Neuronal stem cell (in vitro differentiated cells): ENCODE measurements at regions not wholly inside any gene's neighbourhood (a gene's known extent, or its start where the extent isn't known, plus 50 kb on each side); places are given as distances from the start of the nearest gene placed in this dataset.

Experiments
- DNase-seq: peaks from one replicate; pipeline ENCODE4 v3.0.0-alpha.2; 2013; ENCODE audit warnings: low spot score
- H2AFZ ChIP-seq: one replicate; pipeline ENCODE4 v1.6.1; 2013; ENCODE audit warnings: mild to moderate bottlenecking, low read length, inconsistent platforms
- H2AK5ac ChIP-seq: 2 replicates; pipeline ENCODE4 v1.6.1; 2013; ENCODE audit warnings: low read depth, mild to moderate bottlenecking, inconsistent platforms, low read length, moderate library complexity, mixed read lengths
- H2BK120ac ChIP-seq: 2 replicates; pipeline ENCODE4 v1.6.1; 2013; ENCODE audit warnings: low read depth, mild to moderate bottlenecking, inconsistent platforms, low read length, moderate library complexity, mixed read lengths
- H2BK12ac ChIP-seq: one replicate; pipeline ENCODE4 v1.6.1; 2013; ENCODE audit warnings: low read length, inconsistent platforms
- H2BK15ac ChIP-seq: 2 replicates; pipeline ENCODE4 v1.6.1; 2013; ENCODE audit warnings: mild to moderate bottlenecking, low read length, inconsistent platforms, mixed read lengths
- H2BK5ac ChIP-seq: one replicate; pipeline ENCODE4 v1.6.1; 2013; ENCODE audit warnings: inconsistent platforms, mild to moderate bottlenecking, low read length, moderate library complexity
- H3K14ac ChIP-seq: one replicate; pipeline ENCODE4 v1.6.1; 2013; ENCODE audit warnings: low read length, inconsistent platforms
- H3K18ac ChIP-seq: 2 replicates; pipeline ENCODE4 v1.6.1; 2013; ENCODE audit warnings: low read length, inconsistent platforms
- H3K23ac ChIP-seq: 2 replicates; pipeline ENCODE4 v1.6.1; 2013; ENCODE audit warnings: low read depth, mild to moderate bottlenecking, mixed read lengths, low read length, inconsistent platforms; ENCODE audit not compliant: poor library complexity
- H3K27ac ChIP-seq: replicated peaks from 3 replicates; pipeline ENCODE4 v1.5.1; 2013; ENCODE audit warnings: low read length, inconsistent platforms
- H3K27me3 ChIP-seq, 3 experiments: 2 replicates each; pipeline ENCODE4 v1.6.1; 2013; ENCODE audit warnings: low read length in 3 of 3, mild to moderate bottlenecking in 2 of 3, inconsistent platforms in 1 of 3, low read depth in 1 of 3, mixed read lengths in 1 of 3, moderate library complexity in 1 of 3; ENCODE audit not compliant: control insufficient read depth in 3 of 3, insufficient read depth in 3 of 3
- H3K36me3 ChIP-seq, 2 donors: replicated peaks in 1 of 2; 2 replicates each; pipeline ENCODE4 v1.6.1; 2013; ENCODE audit warnings: low read length in 2 of 2; ENCODE audit not compliant: control insufficient read depth in 2 of 2, insufficient read depth in 2 of 2
- H3K4ac ChIP-seq: 2 replicates; pipeline ENCODE4 v1.6.1; 2013; ENCODE audit warnings: inconsistent platforms, mild to moderate bottlenecking, low read length, moderate library complexity
- H3K4me1 ChIP-seq, 2 donors: 1 replicate in 1 of 2; 2 replicates in 1 of 2; pipeline ENCODE4 v1.6.1; 2013; ENCODE audit warnings: low read length in 2 of 2, low read depth in 1 of 2; ENCODE audit not compliant: control insufficient read depth in 2 of 2, insufficient read depth in 1 of 2
- H3K4me2 ChIP-seq: one replicate; pipeline ENCODE4 v1.6.1; 2013; ENCODE audit warnings: mild to moderate bottlenecking, low read length, inconsistent platforms; ENCODE audit not compliant: insufficient read depth, poor library complexity, severe bottlenecking
- H3K4me3 ChIP-seq, 2 donors: 2 replicates each; pipeline ENCODE4 v1.5.1; 2013; ENCODE audit warnings: low read length in 2 of 2, mild to moderate bottlenecking in 2 of 2, inconsistent platforms in 1 of 2, moderate library complexity in 1 of 2
- H3K79me1 ChIP-seq: one replicate; pipeline ENCODE4 v1.6.1; 2013; ENCODE audit warnings: low read depth, mild to moderate bottlenecking, inconsistent platforms, low read length, moderate library complexity
- H3K9ac ChIP-seq: one replicate; pipeline ENCODE4 v1.6.1; 2013; ENCODE audit warnings: mild to moderate bottlenecking, low read depth, low read length, inconsistent platforms; ENCODE audit not compliant: poor library complexity
- H3K9me3 ChIP-seq, 2 donors: replicated peaks in 1 of 2; 2 replicates each; pipeline versions ENCODE3 to v1.6.1; 2013; ENCODE audit warnings: low read length in 2 of 2, mild to moderate bottlenecking in 2 of 2, inconsistent platforms in 1 of 2, low read depth in 1 of 2, mixed read lengths in 1 of 2, moderate library complexity in 1 of 2; ENCODE audit not compliant: control insufficient read depth in 2 of 2, insufficient read depth in 1 of 2
- H4K8ac ChIP-seq: one replicate; pipeline ENCODE4 v1.6.1; 2013; ENCODE audit warnings: low read depth, mild to moderate bottlenecking, inconsistent platforms, low read length, moderate library complexity
- H4K91ac ChIP-seq: one replicate; pipeline ENCODE4 v1.6.1; 2013; ENCODE audit warnings: low read length, low read depth, mild to moderate bottlenecking, inconsistent platforms; ENCODE audit not compliant: poor library complexity
- WGBS, 2 donors: extraction: QIAGEN DNeasy Blood & Tissue Kit; methylation state at CpG; one replicate each; pipeline ENCODE4 v1.1.7; 2013; ENCODE audit warnings: missing lambda C conversion rate in 2 of 2, mixed read lengths in 1 of 2; ENCODE audit not compliant: insufficient read length in 2 of 2, insufficient replicate concordance in 1 of 2; ENCODE audit errors: extremely low coverage in 2 of 2; 5-methylcytosine and 5-hydroxymethylcytosine counted together

DNA sequence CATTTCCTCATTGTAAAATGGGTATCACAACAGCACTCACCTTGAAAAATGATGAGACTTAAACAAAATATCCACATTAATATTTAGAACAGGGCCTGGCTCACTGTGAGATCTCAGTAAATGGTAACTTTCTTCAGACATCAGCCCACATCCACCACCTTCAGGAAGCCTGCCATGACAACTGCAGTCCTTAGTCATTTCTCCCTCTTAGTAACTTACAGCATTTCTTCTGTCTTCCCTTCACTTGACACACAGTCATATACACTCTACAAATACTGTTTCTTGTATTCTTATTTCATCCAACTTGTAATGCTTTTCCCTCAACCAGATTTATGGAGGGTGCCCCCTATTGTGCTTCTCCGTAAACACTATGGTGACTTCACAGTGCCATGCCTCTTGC is 263.0 kb downstream of the ZNF516 start:
- H2BK120ac ChIP-seq: no peak overlapping the region
- no peaks in the 10 kb centered on the region for H3K79me1 ChIP-seq
- H3K23ac ChIP-seq: no peak overlapping the region
- H3K27me3 ChIP-seq: no peaks in the 10 kb centered on the region
- no peak overlapping the region for H2BK5ac ChIP-seq
- no peak overlapping the region for H3K27ac ChIP-seq
- H4K91ac ChIP-seq: no peak overlapping the region
- H3K4me2 ChIP-seq: no peak overlapping the region
- H2BK12ac ChIP-seq: no peak overlapping the region
- H2AFZ ChIP-seq: no peak overlapping the region
- no peak overlapping the region for H3K14ac ChIP-seq
- no CpG with 5 or more reads among the region's 1 CpG for WGBS, 2 donors
- H2AK5ac ChIP-seq: no peak overlapping the region
- no peak overlapping the region for H3K4me3 ChIP-seq
- no peak overlapping the region for H3K4ac ChIP-seq
- H3K18ac ChIP-seq: no peak overlapping the region
- no peak overlapping the region for H2BK15ac ChIP-seq
- DNase-seq: no peak
- H3K9ac ChIP-seq: no peak overlapping the region
- H3K9me3 ChIP-seq: no peaks in the 10 kb centered on the region
- peaks cover 0 to 2% of the 10 kb centered on the region in 2 donors for H3K4me1 ChIP-seq
- no peaks in the 10 kb centered on the region for H3K36me3 ChIP-seq
- no peak overlapping the region for H4K8ac ChIP-seq

DNA sequence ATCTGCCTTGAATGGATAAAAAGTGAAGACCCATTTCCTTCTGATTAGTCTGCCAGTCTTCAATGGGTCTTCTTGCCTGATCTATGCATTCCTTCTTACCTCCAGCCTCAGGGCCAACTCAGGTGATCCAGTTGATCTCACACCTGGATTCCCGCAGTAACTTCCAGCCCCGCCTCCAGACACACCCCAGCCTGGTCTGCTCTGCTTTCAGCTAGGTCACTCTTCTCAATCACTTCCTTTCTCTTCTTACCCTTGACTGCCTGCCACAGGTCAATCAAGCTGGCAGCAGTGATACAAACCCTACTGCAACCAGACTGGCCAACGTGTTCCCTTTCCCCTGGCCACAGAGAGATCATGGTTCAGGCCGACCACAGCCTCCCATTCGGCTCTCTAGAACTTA is 263.6 kb downstream of the ZNF516 start:
- no CpG with 5 or more reads among the region's 5 CpGs for WGBS, 2 donors
- no peaks in the 10 kb centered on the region for H3K27me3 ChIP-seq
- H3K18ac ChIP-seq: peak overlapping the region; percentile 3
- no peak overlapping the region for H3K9ac ChIP-seq
- H4K91ac ChIP-seq: no peak overlapping the region
- no peak overlapping the region for H2BK15ac ChIP-seq
- H3K79me1 ChIP-seq: no peaks in the 10 kb centered on the region
- H3K14ac ChIP-seq: no peak overlapping the region
- H2AFZ ChIP-seq: no peak overlapping the region
- peak overlapping the region; percentile 10 for H2AK5ac ChIP-seq
- H4K8ac ChIP-seq: no peak overlapping the region
- no peak overlapping the region for H3K23ac ChIP-seq
- H3K9me3 ChIP-seq: no peaks in the 10 kb centered on the region
- no peak overlapping the region for H3K27ac ChIP-seq
- H2BK5ac ChIP-seq: no peak overlapping the region
- peaks cover 0 to 2% of the 10 kb centered on the region in 2 donors for H3K4me1 ChIP-seq
- H3K36me3 ChIP-seq: no peaks in the 10 kb centered on the region
- no peak overlapping the region for H2BK12ac ChIP-seq
- H2BK120ac ChIP-seq: no peak overlapping the region
- no peak overlapping the region for H3K4me2 ChIP-seq
- H3K4me3 ChIP-seq: no peak overlapping the region
- DNase-seq: no peak
- H3K4ac ChIP-seq: no peak overlapping the region

DNA sequence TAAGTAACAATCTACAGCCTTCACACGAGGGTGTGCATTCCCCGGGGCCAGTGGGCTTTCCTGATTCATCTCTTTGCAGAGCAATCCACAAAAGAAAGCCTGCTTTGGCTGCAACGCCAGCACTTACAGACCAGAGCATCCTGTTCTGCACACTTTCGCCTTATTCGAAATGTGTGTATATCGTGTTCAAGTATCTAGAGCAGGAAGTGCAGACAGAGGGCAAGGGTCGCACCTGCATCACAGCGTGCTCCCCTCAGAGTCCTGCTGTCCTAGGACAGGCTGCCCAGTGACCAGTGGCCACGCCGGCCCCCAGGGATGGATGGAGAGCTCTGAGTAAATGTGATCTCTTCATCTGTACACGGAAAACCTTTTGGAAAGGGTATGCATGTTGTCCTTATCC is 264.3 kb downstream of the ZNF516 start:
- Histone ChIP-seq H3K4me3 (peak overlapping the region in 1 of 2 donors; percentile 16), H2BK12ac (no peak overlapping the region), H4K8ac (no peak overlapping the region), H3K4me2 (no peak overlapping the region), H3K23ac (no peak overlapping the region), H3K79me1 (no peaks in the 10 kb centered on the region), H2AK5ac (no peak overlapping the region), H3K14ac (no peak overlapping the region), H3K36me3 (no peaks in the 10 kb centered on the region), H2BK15ac (no peak overlapping the region), H3K18ac (no peak overlapping the region), H2AFZ (no peak overlapping the region), H3K9ac (no peak overlapping the region), H4K91ac (no peak overlapping the region), H3K27me3 (no peaks in the 10 kb centered on the region), H3K4ac (no peak overlapping the region), H2BK5ac (no peak overlapping the region), H3K9me3 (no peaks in the 10 kb centered on the region), H3K27ac (no peak overlapping the region), H3K4me1 (peaks cover 0 to 2% of the 10 kb centered on the region in 2 donors), H2BK120ac (no peak overlapping the region)
- WGBS, 2 donors: no CpG with 5 or more reads among the region's 11 CpGs
- no peak for DNase-seq

DNA sequence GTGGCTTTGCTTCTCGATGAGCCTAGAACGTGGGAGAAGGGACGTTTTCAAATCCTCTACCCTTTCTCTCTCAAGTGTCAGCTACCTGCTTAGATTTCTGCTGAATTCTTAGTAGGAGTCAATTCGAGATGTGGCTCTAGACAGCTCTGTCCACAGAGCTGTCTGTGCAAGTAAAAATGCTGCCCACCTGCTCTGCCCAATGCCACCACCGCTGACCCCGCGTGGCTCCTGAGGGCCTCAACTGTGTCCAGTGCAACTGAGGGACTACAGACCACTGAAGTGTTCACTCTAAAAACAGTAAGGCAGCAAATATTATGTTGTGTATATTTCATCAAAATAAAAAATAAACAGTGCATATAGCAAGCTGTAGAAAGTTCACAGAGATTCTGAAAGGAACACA is 266.3 kb downstream of the ZNF516 start:
- Histone ChIP-seq H3K14ac (no peak overlapping the region), H4K91ac (no peak overlapping the region)

More for the DNA sequence above, 266.3 kb downstream of the ZNF516 start:
- no CpG with 5 or more reads among the region's 7 CpGs for WGBS, 2 donors
- Histone ChIP-seq H2AK5ac (no peak overlapping the region), H3K4me3 (no peak overlapping the region), H2BK120ac (no peak overlapping the region), H2AFZ (no peak overlapping the region), H3K23ac (no peak overlapping the region), H3K4me2 (no peak overlapping the region), H4K8ac (no peak overlapping the region), H3K9ac (no peak overlapping the region), H2BK5ac (no peak overlapping the region), H3K27me3 (peaks cover 0 to 3% (median 0%) of the 10 kb centered on the region in 3 experiments), H3K9me3 (peaks cover 0 to 3% of the 10 kb centered on the region in 2 donors), H3K4ac (no peak overlapping the region), H3K36me3 (no peaks in the 10 kb centered on the region), H3K27ac (no peak overlapping the region), H3K18ac (no peak overlapping the region), H3K79me1 (no peaks in the 10 kb centered on the region), H2BK15ac (no peak overlapping the region), H3K4me1 (peaks cover 0 to 2% of the 10 kb centered on the region in 2 donors), H2BK12ac (no peak overlapping the region)
- no peak for DNase-seq
